Spinal cord (tissue), 9 donors: ENCODE measurements at regions not wholly inside any gene's neighbourhood (a gene's known extent, or its start where the extent isn't known, plus 50 kb on each side); places are given as distances from the start of the nearest gene placed in this dataset.

Source experiments
- DNase-seq, 6 donors: peaks; one replicate each; pipeline versions ENCODE4 v3.0.0 to v3.0.0-alpha.2; 2013 to 2015; ENCODE audit warnings: low spot score in 6 of 6, low read depth in 4 of 6
- H3K27ac ChIP-seq: one replicate; pipeline ENCODE4 v1.5.1; 2013; ENCODE audit warnings: low read depth, low read length, control low read depth
- H3K27me3 ChIP-seq: one replicate; pipeline ENCODE4 v1.6.1; 2013; ENCODE audit warnings: low read length; ENCODE audit not compliant: control insufficient read depth, insufficient read depth
- H3K36me3 ChIP-seq: one replicate; pipeline ENCODE4 v1.6.1; 2013; ENCODE audit warnings: low read length; ENCODE audit not compliant: control insufficient read depth, insufficient read depth
- H3K4me1 ChIP-seq: one replicate; pipeline ENCODE4 v1.6.1; 2013; ENCODE audit warnings: low read length; ENCODE audit not compliant: control insufficient read depth, insufficient read depth
- H3K4me3 ChIP-seq: one replicate; pipeline ENCODE4 v1.5.1; 2013; ENCODE audit warnings: low read depth, low read length, control low read depth
- H3K9me3 ChIP-seq: one replicate; pipeline ENCODE4 v1.6.1; 2013; ENCODE audit warnings: low read length; ENCODE audit not compliant: control insufficient read depth, insufficient read depth
- WGBS: methylation state at CpG from one replicate; pipeline ENCODE4 v1.1.5; 2013; ENCODE audit warnings: missing lambda C conversion rate; ENCODE audit not compliant: insufficient coverage; 5-methylcytosine and 5-hydroxymethylcytosine counted together
- donor health status: healthy.

DNA sequence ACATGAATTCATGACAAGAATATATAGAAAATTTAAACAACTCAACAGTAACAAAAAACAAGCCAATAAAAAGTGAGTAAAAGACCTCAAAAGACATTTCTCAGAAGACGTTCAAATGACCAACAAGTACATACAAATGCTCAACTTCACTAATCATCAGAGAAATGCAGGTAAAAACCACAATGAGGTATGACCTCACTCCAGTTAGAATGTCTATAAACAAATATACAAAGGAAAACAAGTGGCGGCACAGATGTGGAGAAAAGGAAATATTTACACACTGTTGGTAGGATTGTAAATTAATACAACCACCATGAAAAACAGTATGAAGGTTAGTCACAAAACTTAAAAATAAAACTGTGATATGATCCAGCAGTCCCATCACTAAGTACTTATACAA, 1033.1 kb downstream of the RAPGEF2 start:
- H3K36me3 ChIP-seq = no peaks in the 10 kb centered on the region
- no CpG with 5 or more reads among the region's 2 CpGs for WGBS
- no peak overlapping the region for H3K27ac ChIP-seq
- no peak for DNase-seq
- H3K4me1 ChIP-seq = no peaks in the 10 kb centered on the region
- peaks cover 4% of the 10 kb centered on the region for H3K9me3 ChIP-seq
- H3K27me3 ChIP-seq = no peaks in the 10 kb centered on the region
- H3K4me3 ChIP-seq = no peak overlapping the region

DNA sequence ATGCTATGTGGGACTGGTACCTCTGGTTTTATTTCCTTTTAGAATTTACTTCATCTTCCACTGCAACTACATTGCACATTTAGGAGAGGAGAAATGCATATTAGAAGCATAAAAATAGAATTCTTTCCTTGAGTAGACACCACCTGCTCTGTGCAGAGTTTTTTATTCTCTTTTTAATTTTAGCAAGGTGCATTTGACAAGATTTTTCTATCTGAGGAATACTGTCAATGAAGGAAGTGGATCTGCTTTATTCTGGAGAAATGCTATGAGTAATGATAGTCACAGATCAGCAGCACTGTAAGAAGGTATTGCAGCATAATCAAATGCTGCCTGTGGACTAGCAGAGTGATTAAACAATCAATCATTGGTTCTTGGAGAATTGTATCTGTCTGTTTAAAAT, 1038.3 kb downstream of the RAPGEF2 start:
- Histone ChIP-seq H3K36me3 (no peaks in the 10 kb centered on the region), H3K27ac (no peak overlapping the region), H3K9me3 (no peaks in the 10 kb centered on the region), H3K4me3 (no peak overlapping the region), H3K4me1 (no peaks in the 10 kb centered on the region), H3K27me3 (no peaks in the 10 kb centered on the region)
- DNase-seq = peak in 2 of 6 donors; percentile 1 to 57

DNA sequence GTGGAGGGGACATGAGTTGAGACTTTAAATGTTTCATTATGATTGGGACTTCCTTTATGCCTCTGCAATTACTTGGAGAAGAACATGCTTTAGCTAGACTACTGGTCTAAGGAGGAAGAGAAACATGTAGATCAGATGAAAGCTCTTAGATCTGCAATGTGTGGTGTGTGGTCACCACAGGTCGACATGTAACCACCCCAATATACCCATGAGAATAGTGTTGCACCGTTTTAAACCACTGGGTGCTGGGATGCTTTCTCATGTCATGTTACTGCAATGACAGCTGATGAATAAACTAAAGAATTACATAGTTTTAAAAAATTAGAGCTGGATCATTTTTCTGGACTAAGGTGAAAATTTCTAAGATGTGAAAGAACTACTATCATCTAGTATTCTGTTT, 1039.7 kb downstream of the RAPGEF2 start:
- WGBS = no CpG with 5 or more reads among the region's 2 CpGs
- Histone ChIP-seq H3K4me3 (no peak overlapping the region), H3K36me3 (no peaks in the 10 kb centered on the region), H3K27ac (no peak overlapping the region), H3K9me3 (no peaks in the 10 kb centered on the region), H3K4me1 (no peaks in the 10 kb centered on the region), H3K27me3 (no peaks in the 10 kb centered on the region)
- no peak for DNase-seq

DNA sequence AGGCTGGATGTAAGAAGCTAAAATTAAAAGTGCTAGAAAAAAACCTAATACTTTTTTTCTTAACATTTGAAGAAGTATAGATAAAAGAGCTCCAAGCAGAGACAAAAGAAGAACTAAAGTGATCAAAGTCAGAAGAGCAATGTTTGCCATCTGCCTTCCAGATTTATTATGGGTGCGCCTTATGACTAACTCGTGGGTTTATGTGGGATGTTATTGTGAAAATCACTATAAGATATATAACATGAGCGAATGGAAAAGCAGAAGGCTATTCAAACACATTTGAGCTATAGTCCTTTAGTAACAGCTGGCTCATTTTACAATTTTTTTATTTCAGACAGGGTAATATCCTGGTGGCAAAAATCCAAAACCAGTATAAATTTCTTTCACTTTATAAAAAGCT, 1040.7 kb downstream of the RAPGEF2 start:
- H3K27me3 ChIP-seq = no peaks in the 10 kb centered on the region
- no peak overlapping the region for H3K4me3 ChIP-seq
- H3K4me1 ChIP-seq = no peaks in the 10 kb centered on the region
- H3K36me3 ChIP-seq = no peaks in the 10 kb centered on the region
- no peak overlapping the region for H3K27ac ChIP-seq
- no peaks in the 10 kb centered on the region for H3K9me3 ChIP-seq
- no CpG with 5 or more reads among the region's 3 CpGs for whole genome bisulfite sequencing
- DNase-seq = peak in 1 of 6 donors; percentile 17

DNA sequence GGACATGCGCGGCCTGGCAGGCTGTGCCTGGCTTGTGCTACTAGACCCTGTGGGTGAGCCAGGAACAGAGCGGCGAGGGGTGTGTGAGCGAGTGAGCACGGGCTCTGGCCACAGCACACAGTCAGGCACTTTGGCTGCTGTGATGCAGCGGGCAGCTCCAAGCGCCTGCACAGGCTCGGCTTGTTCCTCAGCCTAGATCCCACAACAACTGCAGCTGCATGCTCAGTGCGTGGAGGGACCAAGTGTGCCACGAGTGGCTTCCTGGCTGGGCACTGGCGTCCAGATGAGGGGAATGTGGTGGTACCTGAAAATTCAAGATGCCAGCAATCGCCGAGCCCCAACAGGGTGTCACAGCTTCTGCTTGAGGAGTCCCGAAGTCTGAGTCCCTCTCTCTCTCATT, 1056.6 kb downstream of the RAPGEF2 start:
- H3K27ac ChIP-seq = no peak overlapping the region
- no peak for DNase-seq
- H3K4me1 ChIP-seq = no peaks in the 10 kb centered on the region
- H3K9me3 ChIP-seq = no peaks in the 10 kb centered on the region
- no peaks in the 10 kb centered on the region for H3K27me3 ChIP-seq
- no peak overlapping the region for H3K4me3 ChIP-seq
- WGBS = 93% methylated on average over 13 of the region's 15 CpGs
- no peaks in the 10 kb centered on the region for H3K36me3 ChIP-seq

DNA sequence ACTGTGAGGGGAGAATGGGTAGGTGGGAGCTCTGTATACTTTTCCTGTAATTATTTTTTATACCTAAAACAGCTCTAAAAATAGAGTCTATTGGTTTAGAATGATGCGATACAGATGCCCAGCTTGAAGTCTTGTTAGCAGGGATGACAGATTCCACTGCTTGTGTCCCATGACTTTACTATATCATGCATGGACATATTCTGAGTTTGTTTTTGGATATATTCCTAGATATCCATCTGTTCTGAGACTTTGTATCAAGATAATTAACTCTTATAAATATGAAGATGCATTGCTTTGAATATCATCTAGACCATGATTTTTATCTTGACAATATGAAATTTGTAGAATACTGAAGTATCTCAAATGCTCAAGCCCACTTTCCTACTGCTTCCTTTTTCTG, 1058.1 kb downstream of the RAPGEF2 start:
- no peaks in the 10 kb centered on the region for H3K36me3 ChIP-seq
- H3K27me3 ChIP-seq = no peaks in the 10 kb centered on the region
- DNase-seq = peak in 1 of 6 donors; percentile 66
- no CpG with 5 or more reads among the region's 1 CpG for WGBS
- H3K4me1 ChIP-seq = no peaks in the 10 kb centered on the region
- no peaks in the 10 kb centered on the region for H3K9me3 ChIP-seq
- H3K4me3 ChIP-seq = no peak overlapping the region
- no peak overlapping the region for H3K27ac ChIP-seq

DNA sequence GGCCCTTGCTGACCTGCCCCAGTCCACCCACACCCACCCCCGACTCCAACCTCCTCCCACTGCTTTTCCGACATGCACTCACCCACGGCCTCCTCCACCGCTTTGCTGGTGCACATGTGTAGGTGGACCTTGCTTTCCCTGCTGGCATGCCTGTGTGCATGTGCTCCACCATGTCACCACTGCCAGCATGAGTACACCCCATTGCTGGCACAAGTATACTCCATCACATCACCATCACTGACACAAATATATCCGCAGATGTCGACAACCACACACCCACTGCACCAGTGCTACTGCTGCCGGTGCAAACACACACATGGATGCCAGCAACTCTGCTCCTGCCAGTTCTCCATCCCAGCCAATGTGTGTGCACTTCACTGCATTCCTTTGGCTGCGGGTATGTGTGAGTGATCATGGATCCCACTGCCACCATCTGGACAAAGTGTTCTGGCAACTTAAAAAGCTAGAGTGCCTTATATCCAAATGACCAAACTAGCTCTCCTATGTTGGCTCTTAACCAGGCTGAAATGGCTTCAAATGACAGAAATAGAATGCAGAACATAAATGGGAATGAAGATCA, 1072.3 kb downstream of the RAPGEF2 start:
- no peak overlapping the region for H3K27ac ChIP-seq
- no peaks in the 10 kb centered on the region for H3K4me1 ChIP-seq
- 77% methylated on average over 7 of the region's 8 CpGs for WGBS
- H3K4me3 ChIP-seq = no peak overlapping the region
- H3K9me3 ChIP-seq = no peaks in the 10 kb centered on the region
- H3K27me3 ChIP-seq = no peaks in the 10 kb centered on the region
- no peak for DNase-seq
- H3K36me3 ChIP-seq = no peaks in the 10 kb centered on the region

DNA sequence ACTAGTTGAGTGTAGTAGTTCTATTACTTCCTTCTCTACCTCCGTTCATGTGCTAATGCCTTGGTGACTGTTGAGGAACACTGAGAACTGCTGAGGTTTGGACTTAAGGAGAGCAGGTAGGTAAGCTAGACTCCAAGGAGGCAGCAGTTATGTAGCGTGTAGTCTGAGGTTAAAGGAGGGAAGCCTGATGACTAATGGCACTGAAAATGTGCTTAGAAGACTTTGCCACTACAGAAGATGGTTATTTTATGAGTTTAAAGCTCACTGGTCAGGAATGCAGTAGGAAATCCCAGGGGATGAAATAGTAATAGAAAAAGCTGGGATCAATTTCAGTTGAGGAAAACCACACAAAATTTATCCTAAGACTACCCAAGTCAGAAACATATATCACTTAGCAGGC, 1077.3 kb downstream of the RAPGEF2 start:
- H3K4me1 ChIP-seq = no peaks in the 10 kb centered on the region
- H3K9me3 ChIP-seq = no peaks in the 10 kb centered on the region
- no peak for DNase-seq
- no peaks in the 10 kb centered on the region for H3K27me3 ChIP-seq
- no peaks in the 10 kb centered on the region for H3K36me3 ChIP-seq
- no peak overlapping the region for H3K4me3 ChIP-seq
- no peak overlapping the region for H3K27ac ChIP-seq
- WGBS = 100% methylated on average over 1 of the region's 2 CpGs

DNA sequence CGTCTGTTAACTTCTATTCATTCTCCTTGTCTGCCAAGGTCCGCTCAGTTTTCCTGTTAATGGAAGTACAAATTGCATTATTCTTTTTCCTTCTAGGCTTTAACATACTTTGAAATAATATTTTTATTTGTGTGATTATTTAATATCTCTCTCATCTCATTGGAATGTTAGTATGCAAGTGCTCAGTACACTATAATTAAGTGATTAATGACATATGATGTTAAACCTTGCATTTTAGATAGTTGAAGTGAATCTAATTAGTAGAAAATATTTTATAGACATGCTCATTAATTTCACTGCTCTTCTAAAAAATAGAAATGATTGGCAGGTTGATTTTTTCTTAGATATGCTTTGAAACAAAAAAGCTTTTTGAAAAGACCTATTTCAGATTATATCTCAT, 1079.8 kb downstream of the RAPGEF2 start:
- H3K27me3 ChIP-seq = no peaks in the 10 kb centered on the region
- WGBS = no CpG with 5 or more reads among the region's 2 CpGs
- no peak overlapping the region for H3K4me3 ChIP-seq

DNA sequence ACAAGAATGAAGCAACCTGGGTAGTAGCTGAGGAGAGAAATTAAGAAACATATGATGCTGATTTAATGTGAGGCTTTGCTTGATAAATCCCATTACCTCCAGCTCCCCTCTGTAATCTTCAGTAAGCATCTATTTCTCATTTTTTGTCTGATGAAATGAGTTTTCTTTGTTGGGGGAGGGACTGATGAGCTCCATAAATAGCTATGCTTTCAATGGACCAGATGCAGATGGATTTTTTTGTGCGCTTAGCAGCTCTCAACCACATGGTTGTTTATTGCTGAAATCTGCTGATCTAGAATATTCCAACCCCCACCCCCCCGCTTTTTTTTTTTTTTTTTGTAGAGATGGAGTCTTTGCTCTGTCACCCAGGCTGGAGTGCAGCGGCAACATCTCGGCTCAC, 1082.0 kb downstream of the RAPGEF2 start:
- 100% methylated on average over 2 of the region's 4 CpGs for WGBS
- H3K4me3 ChIP-seq = no peak overlapping the region
- H3K36me3 ChIP-seq = no peaks in the 10 kb centered on the region
- H3K27me3 ChIP-seq = no peaks in the 10 kb centered on the region
- DNase-seq = peak in 1 of 6 donors; percentile 20
- no peaks in the 10 kb centered on the region for H3K4me1 ChIP-seq
- H3K9me3 ChIP-seq = no peaks in the 10 kb centered on the region
- H3K27ac ChIP-seq = no peak overlapping the region

More for the DNA sequence above, 1079.8 kb downstream of the RAPGEF2 start:
- no peak for DNase-seq
- Histone ChIP-seq H3K36me3 (no peaks in the 10 kb centered on the region), H3K27ac (no peak overlapping the region), H3K9me3 (no peaks in the 10 kb centered on the region), H3K4me1 (no peaks in the 10 kb centered on the region)
